BJ (cell line): ENCODE measurements at regions not wholly inside any gene's neighbourhood (a gene's known extent, or its start where the extent isn't known, plus 50 kb on each side); places are given as distances from the start of the nearest gene placed in this dataset.

Experiments
- CTCF ChIA-PET: fragments of 350-600 bp; formaldehyde crosslinking; extraction: SDS; loops from one replicate; lab custom pipeline; 2021; ENCODE audit warnings: antibody characterized with exemption, inconsistent platforms; lab: Yijun Ruan, JAX
- POLR2A ChIA-PET: fragments of 300-600 bp; sonication (Branson Sonifier 250); formaldehyde crosslinking; extraction: SDS; loops from one replicate; lab custom pipeline; 2021; ENCODE audit warnings: antibody characterized with exemption; lab: Charles Lee
- DNase-seq: peaks from one replicate; pipeline ENCODE4 v3.0.0-alpha.2; 2011; ENCODE audit warnings: low read depth
- H3K27me3 ChIP-seq: 2 replicates; pipeline ENCODE4 v1.6.0; 2011; ENCODE audit warnings: low read length; ENCODE audit not compliant: control insufficient read depth, insufficient read depth
- H3K36me3 ChIP-seq: 2 replicates; pipeline ENCODE4 v1.5.1; 2011; ENCODE audit warnings: low read length; ENCODE audit not compliant: control insufficient read depth, insufficient read depth
- H3K4me3 ChIP-seq: 2 replicates; pipeline ENCODE4 v1.5.1; 2011; ENCODE audit warnings: low read depth, mild to moderate bottlenecking, control low read depth, low read length
- TF ChIP-seq, protein P1 (sequence below): IDR thresholded peaks from 2 replicates; pipeline ENCODE4 v1.5.1; 2011; ENCODE audit warnings: low read depth, mild to moderate bottlenecking, control low read depth, inconsistent platforms, low read length, moderate library complexity; ENCODE audit not compliant: insufficient read depth

GRCh38 chr3:72393455-72393854 lies 454.8 kb downstream of the SHQ1 start:
- ChIA-PET CTCF (interaction anchor here (1.2 to 1.7 kb wide), 2 partner anchors 13 to 38 kb away, joined by 3 read pairs; no protein-coding TSS in a partner anchor), POLR2A (no interaction called here)
- no peak for DNase-seq
- H3K36me3 ChIP-seq: no peaks in the 10 kb centered on the region
- no peak overlapping the region for H3K4me3 ChIP-seq
- TF ChIP-seq, protein P1, sequence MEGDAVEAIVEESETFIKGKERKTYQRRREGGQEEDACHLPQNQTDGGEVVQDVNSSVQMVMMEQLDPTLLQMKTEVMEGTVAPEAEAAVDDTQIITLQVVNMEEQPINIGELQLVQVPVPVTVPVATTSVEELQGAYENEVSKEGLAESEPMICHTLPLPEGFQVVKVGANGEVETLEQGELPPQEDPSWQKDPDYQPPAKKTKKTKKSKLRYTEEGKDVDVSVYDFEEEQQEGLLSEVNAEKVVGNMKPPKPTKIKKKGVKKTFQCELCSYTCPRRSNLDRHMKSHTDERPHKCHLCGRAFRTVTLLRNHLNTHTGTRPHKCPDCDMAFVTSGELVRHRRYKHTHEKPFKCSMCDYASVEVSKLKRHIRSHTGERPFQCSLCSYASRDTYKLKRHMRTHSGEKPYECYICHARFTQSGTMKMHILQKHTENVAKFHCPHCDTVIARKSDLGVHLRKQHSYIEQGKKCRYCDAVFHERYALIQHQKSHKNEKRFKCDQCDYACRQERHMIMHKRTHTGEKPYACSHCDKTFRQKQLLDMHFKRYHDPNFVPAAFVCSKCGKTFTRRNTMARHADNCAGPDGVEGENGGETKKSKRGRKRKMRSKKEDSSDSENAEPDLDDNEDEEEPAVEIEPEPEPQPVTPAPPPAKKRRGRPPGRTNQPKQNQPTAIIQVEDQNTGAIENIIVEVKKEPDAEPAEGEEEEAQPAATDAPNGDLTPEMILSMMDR: no peak
- no peaks in the 10 kb centered on the region for H3K27me3 ChIP-seq

GRCh38 chr3:72391659-72392058 lies 456.6 kb downstream of the SHQ1 start:
- no peak overlapping the region for H3K4me3 ChIP-seq
- TF ChIP-seq, protein P1: no peak
- ChIA-PET CTCF (interaction anchor here (1.7 kb wide), 1 partner anchor 8 kb away, joined by 4 read pairs; no protein-coding TSS in a partner anchor), POLR2A (no interaction called here)
- H3K36me3 ChIP-seq: no peaks in the 10 kb centered on the region
- H3K27me3 ChIP-seq: no peaks in the 10 kb centered on the region
- no peak for DNase-seq

DNA sequence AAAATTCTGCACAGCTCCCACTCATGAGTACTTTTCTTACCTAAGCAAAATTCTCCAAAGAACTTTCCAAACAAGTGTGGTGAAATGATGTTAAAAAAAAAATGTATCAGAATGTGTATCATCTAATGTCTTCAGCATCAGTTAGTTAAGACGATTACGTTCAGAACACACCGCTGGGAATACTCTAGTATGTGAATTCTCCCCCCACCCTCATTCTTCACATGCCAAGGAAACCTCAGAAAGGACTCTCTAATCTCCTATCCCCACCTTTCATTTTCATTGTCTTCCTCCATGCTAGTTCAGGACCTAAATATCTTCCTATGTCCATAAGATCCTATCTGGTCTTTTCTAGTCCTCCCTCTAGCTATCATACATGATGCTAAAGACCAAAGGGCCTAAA lies 457.4 kb downstream of the SHQ1 start:
- no peaks in the 10 kb centered on the region for H3K36me3 ChIP-seq
- TF ChIP-seq, protein P1: no peak
- no peaks in the 10 kb centered on the region for H3K27me3 ChIP-seq
- H3K4me3 ChIP-seq: no peak overlapping the region
- POLR2A ChIA-PET: no interaction called here
- CTCF ChIA-PET: no interaction called here
- DNase-seq: no peak

DNA sequence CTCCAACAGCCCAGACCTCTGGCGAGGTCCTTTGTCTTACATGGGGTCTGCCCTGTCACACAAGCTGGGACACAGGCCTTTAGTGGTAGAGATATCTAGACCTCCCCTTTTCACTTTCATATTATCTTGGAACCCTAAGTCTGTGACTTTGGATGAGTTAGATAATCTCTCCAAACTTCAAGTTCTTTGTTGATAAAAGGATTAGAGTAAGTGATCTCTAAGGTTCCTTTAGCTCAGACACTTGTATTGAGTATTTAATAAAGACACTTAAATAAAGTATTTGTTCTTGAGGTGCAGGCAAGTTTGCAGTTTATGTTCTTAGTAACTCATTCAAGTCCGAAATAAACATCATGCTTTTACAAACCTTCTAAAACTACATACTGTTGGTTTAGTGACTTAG lies 459.6 kb downstream of the SHQ1 start:
- TF ChIP-seq, protein P1: no peak
- Histone ChIP-seq H3K4me3 (no peak overlapping the region), H3K36me3 (no peaks in the 10 kb centered on the region), H3K27me3 (no peaks in the 10 kb centered on the region)
- ChIA-PET POLR2A (no interaction called here), CTCF (no interaction called here)
- no peak for DNase-seq

- no peaks in the 10 kb centered on the region for H3K36me3 ChIP-seq
- no peak for DNase-seq
- TF ChIP-seq, protein P1: no peak
- POLR2A ChIA-PET: no interaction called here
- no peaks in the 10 kb centered on the region for H3K27me3 ChIP-seq
- CTCF ChIA-PET: interaction anchor here (1.4 kb wide), 1 partner anchor 434 kb away, joined by 3 read pairs; no protein-coding TSS in a partner anchor
- H3K4me3 ChIP-seq: no peak overlapping the region
Measured at GRCh38 chr3:72388117-72388516, 460.1 kb downstream of the SHQ1 start.
